Ovary (tissue), 7 donors: ENCODE measurements at regions not wholly inside any gene's neighbourhood (a gene's known extent, or its start where the extent isn't known, plus 50 kb on each side); places are given as distances from the start of the nearest gene placed in this dataset.
"Not testable (repeated sequence)": the region's sequence is repeated elsewhere in the genome, so short reads cannot be mapped to it uniquely, and the experiment has no call there.

Experiments used
- DNase-seq, 5 donors: peaks; one replicate each; pipeline ENCODE4 v3.0.0-alpha.2; 2019 to 2020
- H3K27ac ChIP-seq, 2 donors: fragments of 200-600 bp; one replicate each; pipeline versions ENCODE4 v1.5.1 to v1.8.0; 2019 to 2022
- H3K27me3 ChIP-seq: fragments of 200-600 bp; one replicate; pipeline ENCODE4 v1.8.0; 2022
- H3K36me3 ChIP-seq: fragments of 200-600 bp; sonication (generic); one replicate; pipeline ENCODE4 v1.5.1; 2019
- H3K4me1 ChIP-seq: one replicate; pipeline ENCODE4 v1.8.1; 2013; ENCODE audit warnings: mild to moderate bottlenecking, moderate library complexity; ENCODE audit not compliant: insufficient read depth
- H3K4me3 ChIP-seq: fragments of 200-600 bp; sonication (generic); one replicate; pipeline ENCODE4 v1.5.1; 2017
- H3K9me3 ChIP-seq, 2 donors: fragments of 200-600 bp in 1 of 2; sonication (generic) in 1 of 2; one replicate each; pipeline versions ENCODE4 v1.5.1 to v1.8.1; 2013 to 2019; ENCODE audit warnings: mild to moderate bottlenecking in 1 of 2, moderate library complexity in 1 of 2
- CTCF ChIP-seq, 3 donors: fragments of 450-650 bp in 2 of 3; fragments of 200-600 bp in 1 of 3; IDR thresholded peaks; one replicate each; pipeline versions ENCODE4 v1.5.1 to v1.8.0; 2016 to 2022; ENCODE audit warnings: antibody characterized with exemption in 3 of 3, mild to moderate bottlenecking in 1 of 3
- EP300 ChIP-seq: sonication (generic); formaldehyde crosslinking; IDR thresholded peaks from one replicate; pipeline ENCODE4 v1.6.1; 2017; ENCODE audit warnings: antibody characterized with exemption
- POLR2A ChIP-seq: fragments of 450-650 bp; IDR thresholded peaks from one replicate; pipeline ENCODE4 v1.6.1; 2017; ENCODE audit warnings: antibody characterized with exemption, mild to moderate bottlenecking, moderate library complexity
- WGBS, 3 donors: extraction: QIAGEN DNeasy Blood & Tissue Kit in 1 of 3; methylation state at CpG; one replicate each; pipeline versions ENCODE4 v1.1.5 to v1.1.7; 2013 to 2017; 5-methylcytosine and 5-hydroxymethylcytosine counted together
- intact Hi-C, 4 donors: fragments of 100-400 bp; cut with DNase I; formaldehyde crosslinking; loops; one replicate each; pipeline versions ENCODE4 v1.11.0 to v1.15.1; 2022 to 2023
- donor health status: DM: no; HTN: no; CAD: no; lungs with moderate emphysema.
- donor health status: DM: no; HTN: no; CAD: no.
- donor health status: Bipolar disorder and iron deficiency.
- donor health status: DM: no; HTN: no; CAD: no.
- donor health status: DM: yes; HTN: yes; CAD: no.

GRCh38 chr12:46547421-46548354, 175.1 kb upstream of the SLC38A2 start:
- intact Hi-C loops, result no loop called here
- Histone ChIP-seq H3K27me3 (no peaks in the 10 kb centered on the region), H3K4me3 (no peak overlapping the region), H3K36me3 (no peaks in the 10 kb centered on the region), H3K27ac (no peak overlapping the region), H3K4me1 (no peaks in the 10 kb centered on the region), H3K9me3 (no peaks in the 10 kb centered on the region)
- DNase-seq, result no peak
- WGBS, 3 donors, result 95 to 98% (median 97%) methylated on average over 1 of the region's 1 CpG
- no peak for TF ChIP-seq CTCF (IDR thresholded peaks at IDR 0.05)

GRCh38 chr12:46546634-46547273, 174.2 kb upstream of the SLC38A2 start:
- no peak overlapping the region for H3K4me3 ChIP-seq
- no peaks in the 10 kb centered on the region for H3K36me3 ChIP-seq
- H3K27me3 ChIP-seq, result no peaks in the 10 kb centered on the region
- intact Hi-C loops, result no loop called here
- no peak for DNase-seq
- H3K9me3 ChIP-seq, result no peaks in the 10 kb centered on the region
- WGBS, 3 donors, result 81 to 90% (median 87%) methylated on average over 2 of the region's 2 CpGs
- H3K27ac ChIP-seq, result no peak overlapping the region
- no peaks in the 10 kb centered on the region for H3K4me1 ChIP-seq
- no peak for TF ChIP-seq CTCF (IDR thresholded peaks at IDR 0.05)
- TF ChIP-seq EP300, result no peak
- TF ChIP-seq POLR2A, result no peak

GRCh38 chr12:46543378-46543795, 170.8 kb upstream of the SLC38A2 start:
- 95 to 98% (median 97%) methylated on average over 3 of the region's 3 CpGs for WGBS, 3 donors
- H3K27ac ChIP-seq, H3K36me3 ChIP-seq, DNase-seq, H3K4me3 ChIP-seq, H3K9me3 ChIP-seq, H3K4me1 ChIP-seq, H3K27me3 ChIP-seq, intact Hi-C loops: not testable (repeated sequence)

- Histone ChIP-seq H3K4me1 (peaks cover 5% of the 10 kb centered on the region), H3K27ac (no peak overlapping the region), H3K36me3 (no peaks in the 10 kb centered on the region), H3K4me3 (no peak overlapping the region), H3K27me3 (no peaks in the 10 kb centered on the region), H3K9me3 (no peaks in the 10 kb centered on the region)
- no peak for TF ChIP-seq POLR2A
- TF ChIP-seq EP300, result no peak
- TF ChIP-seq CTCF (IDR thresholded peaks at IDR 0.05), result no peak
- WGBS, 3 donors, result 81 to 86% (median 82%) methylated on average over 2 of the region's 2 CpGs
- DNase-seq, result no peak
- intact Hi-C loops, result no loop called here
Measured at GRCh38 chr12:46538976-46539375, 166.4 kb upstream of the SLC38A2 start.

GRCh38 chr12:46537387-46537955, 164.9 kb upstream of the SLC38A2 start:
- H3K27ac ChIP-seq, result no peak overlapping the region
- intact Hi-C loops, result no loop called here
- no peaks in the 10 kb centered on the region for H3K27me3 ChIP-seq
- H3K36me3 ChIP-seq, result no peaks in the 10 kb centered on the region
- WGBS, 3 donors, result 85 to 94% (median 90%) methylated on average over 4 of the region's 4 CpGs
- TF ChIP-seq CTCF (IDR thresholded peaks at IDR 0.05) (no peak), POLR2A (no peak), EP300 (no peak)
- H3K9me3 ChIP-seq, result no peaks in the 10 kb centered on the region
- DNase-seq, result no peak
- H3K4me1 ChIP-seq, result peaks cover 8% of the 10 kb centered on the region
- H3K4me3 ChIP-seq, result no peak overlapping the region

- WGBS, 3 donors, result 96 to 98% (median 97%) methylated on average over 3 of the region's 3 CpGs
- H3K36me3 ChIP-seq, intact Hi-C loops, H3K4me1 ChIP-seq, H3K27ac ChIP-seq, H3K4me3 ChIP-seq, DNase-seq, H3K9me3 ChIP-seq, H3K27me3 ChIP-seq: not testable (repeated sequence)
Measured at GRCh38 chr12:46536316-46536715, 163.7 kb upstream of the SLC38A2 start.
